ENCODE measurements at regions not wholly inside any gene's neighbourhood (a gene's known extent, or its start where the extent isn't known, plus 50 kb on each side); places are given as distances from the start of the nearest gene placed in this dataset.

GRCh38 chr2:16007167-16007934, 67.0 kb downstream of the MYCN start:
- DNase-seq, result no peak

- DNase-seq, result peak; percentile 1
These were observed 66.3 kb downstream of the MYCN start for GRCh38 chr2:16006537-16007166.

- peak; percentile 94 for DNase-seq
These were observed 65.6 kb downstream of the MYCN start for GRCh38 chr2:16005816-16006536.

GRCh38 chr2:16005389-16005788, 65.0 kb downstream of the MYCN start:
- DNase-seq, result no peak

GRCh38 chr2:16003809-16004208, 63.5 kb downstream of the MYCN start:
- peak; percentile 1 for DNase-seq

GRCh38 chr2:16003152-16003551, 62.8 kb downstream of the MYCN start:
- DNase-seq, result no peak

GRCh38 chr2:16002575-16002974, 62.2 kb downstream of the MYCN start:
- DNase-seq, result no peak

- DNase-seq, result no peak
These were observed 61.8 kb downstream of the MYCN start for GRCh38 chr2:16002144-16002543.

GRCh38 chr2:16000642-16001041, 60.3 kb downstream of the MYCN start:
- no peak for DNase-seq

- DNase-seq, result no peak
These were observed 59.5 kb downstream of the MYCN start for GRCh38 chr2:15999596-16000469.

GRCh38 chr2:15997728-15998280, 57.5 kb downstream of the MYCN start:
- DNase-seq, result no peak

GRCh38 chr2:15996536-15997423, 56.4 kb downstream of the MYCN start:
- DNase-seq, result no peak
